ENCODE measurements at regions not wholly inside any gene's neighbourhood (a gene's known extent, or its start where the extent isn't known, plus 50 kb on each side); places are given as distances from the start of the nearest gene placed in this dataset.
"Not testable (repeated sequence)": the region's sequence is repeated elsewhere in the genome, so short reads cannot be mapped to it uniquely, and the experiment has no call there.

- no peak overlapping the region for H3K4me3 ChIP-seq (ENCODE audit: control insufficient read depth, low read depth, low read length)
- no peak for TF ChIP-seq CTCF (conservative IDR thresholded peaks at IDR 0.05; ENCODE audit: control insufficient read depth, insufficient read depth, low read depth, low read length)
- DNase-seq (ENCODE audit: low read depth): no peak
Observed at GRCh38 chr9:38518826-38519225, 94.6 kb upstream of the IGFBPL1 start.

GRCh38 chr9:38516273-38516672, 92.0 kb upstream of the IGFBPL1 start:
- not testable (repeated sequence) for H3K4me3 ChIP-seq (ENCODE audit: control insufficient read depth, low read depth, low read length)
- DNase-seq (ENCODE audit: low read depth): peak; percentile 4

- H3K4me3 ChIP-seq (ENCODE audit: control insufficient read depth, low read depth, low read length); DNase-seq (ENCODE audit: low read depth): not testable (repeated sequence)
Observed at GRCh38 chr9:38515055-38515454, 90.8 kb upstream of the IGFBPL1 start.

- not testable (repeated sequence) for H3K4me3 ChIP-seq (ENCODE audit: control insufficient read depth, low read depth, low read length); DNase-seq (ENCODE audit: low read depth)
Observed at GRCh38 chr9:38510340-38510739, 86.1 kb upstream of the IGFBPL1 start.

- no peak for DNase-seq (ENCODE audit: low read depth)
- TF ChIP-seq CTCF (conservative IDR thresholded peaks at IDR 0.05; ENCODE audit: control insufficient read depth, insufficient read depth, low read depth, low read length): no peak
- H3K4me3 ChIP-seq (ENCODE audit: control insufficient read depth, low read depth, low read length): no peak overlapping the region
Observed at GRCh38 chr9:38507587-38507986, 83.3 kb upstream of the IGFBPL1 start.

GRCh38 chr9:38500171-38500570, 75.9 kb upstream of the IGFBPL1 start:
- H3K4me3 ChIP-seq (ENCODE audit: control insufficient read depth, low read depth, low read length); DNase-seq (ENCODE audit: low read depth): not testable (repeated sequence)

GRCh38 chr9:38498551-38498950, 74.3 kb upstream of the IGFBPL1 start:
- H3K4me3 ChIP-seq (ENCODE audit: control insufficient read depth, low read depth, low read length); DNase-seq (ENCODE audit: low read depth): not testable (repeated sequence)

- DNase-seq (ENCODE audit: low read depth): no peak
- no peak for TF ChIP-seq CTCF (conservative IDR thresholded peaks at IDR 0.05; ENCODE audit: control insufficient read depth, insufficient read depth, low read depth, low read length)
- no peak overlapping the region for H3K4me3 ChIP-seq (ENCODE audit: control insufficient read depth, low read depth, low read length)
Observed at GRCh38 chr9:38489057-38489456, 64.8 kb upstream of the IGFBPL1 start.

- H3K4me3 ChIP-seq (ENCODE audit: control insufficient read depth, low read depth, low read length): no peak overlapping the region
- TF ChIP-seq CTCF (conservative IDR thresholded peaks at IDR 0.05; ENCODE audit: control insufficient read depth, insufficient read depth, low read depth, low read length): no peak
- no peak for DNase-seq (ENCODE audit: low read depth)
Observed at GRCh38 chr9:38488156-38488698, 64.0 kb upstream of the IGFBPL1 start.

GRCh38 chr9:38487418-38488155, 63.3 kb upstream of the IGFBPL1 start:
- not testable (repeated sequence) for H3K4me3 ChIP-seq (ENCODE audit: control insufficient read depth, low read depth, low read length); DNase-seq (ENCODE audit: low read depth)
